ENCODE measurements at regions not wholly inside any gene's neighbourhood (a gene's known extent, or its start where the extent isn't known, plus 50 kb on each side); places are given as distances from the start of the nearest gene placed in this dataset.

GRCh38 chr13:29957320-29957719 is 106.9 kb upstream of the UBL3 start:
- DNase-seq (ENCODE audit: low spot score) (no peak), FAIRE-seq (no peak)

GRCh38 chr13:29956853-29957252 is 106.4 kb upstream of the UBL3 start:
- DNase-seq (ENCODE audit: low spot score): no peak
- FAIRE-seq: no peak

- DNase-seq (ENCODE audit: low spot score) (no peak), FAIRE-seq (no peak)
Observed at GRCh38 chr13:29955137-29955650, 104.8 kb upstream of the UBL3 start.

GRCh38 chr13:29954082-29955028 is 103.9 kb upstream of the UBL3 start:
- no peak for DNase-seq (ENCODE audit: low spot score)
- FAIRE-seq: no peak

GRCh38 chr13:29953542-29953941 is 103.1 kb upstream of the UBL3 start:
- DNase-seq (ENCODE audit: low spot score) (no peak), FAIRE-seq (no peak)

- DNase-seq (ENCODE audit: low spot score): no peak
Observed at GRCh38 chr13:29952245-29952644, 101.8 kb upstream of the UBL3 start.

GRCh38 chr13:29948791-29949190 is 98.4 kb upstream of the UBL3 start:
- FAIRE-seq (no peak), DNase-seq (ENCODE audit: low spot score) (no peak)

More at GRCh38 chr13:29952245-29952644, 101.8 kb upstream of the UBL3 start:
- FAIRE-seq: no peak

- FAIRE-seq (no peak), DNase-seq (ENCODE audit: low spot score) (no peak)
Observed at GRCh38 chr13:29948244-29948643, 97.8 kb upstream of the UBL3 start.

- FAIRE-seq (no peak), DNase-seq (ENCODE audit: low spot score) (no peak)
Observed at GRCh38 chr13:29947839-29948238, 97.4 kb upstream of the UBL3 start.

- no peak for FAIRE-seq
- no peak for DNase-seq (ENCODE audit: low spot score)
Observed at GRCh38 chr13:29946093-29946492, 95.7 kb upstream of the UBL3 start.

- DNase-seq (ENCODE audit: low spot score) (no peak), FAIRE-seq (no peak)
Observed at GRCh38 chr13:29943686-29944085, 93.3 kb upstream of the UBL3 start.

- DNase-seq (ENCODE audit: low spot score) (no peak), FAIRE-seq (no peak)
Observed at GRCh38 chr13:29943273-29943672, 92.9 kb upstream of the UBL3 start.

- FAIRE-seq: no peak
- no peak for DNase-seq (ENCODE audit: low spot score)
Observed at GRCh38 chr13:29940715-29941114, 90.3 kb upstream of the UBL3 start.

GRCh38 chr13:29939158-29939557 is 88.7 kb upstream of the UBL3 start:
- DNase-seq (ENCODE audit: low spot score) (no peak), FAIRE-seq (no peak)

- DNase-seq (ENCODE audit: low spot score): no peak
- FAIRE-seq: no peak
Observed at GRCh38 chr13:29937841-29938240, 87.4 kb upstream of the UBL3 start.

- FAIRE-seq: no peak
- DNase-seq (ENCODE audit: low spot score): no peak
Observed at GRCh38 chr13:29937379-29937778, 87.0 kb upstream of the UBL3 start.

- DNase-seq (ENCODE audit: low spot score) (no peak), FAIRE-seq (no peak)
Observed at GRCh38 chr13:29936956-29937355, 86.5 kb upstream of the UBL3 start.

- DNase-seq (ENCODE audit: low spot score) (no peak), FAIRE-seq (no peak)
Observed at GRCh38 chr13:29936051-29936813, 85.8 kb upstream of the UBL3 start.

- no peak for FAIRE-seq
- no peak for DNase-seq (ENCODE audit: low spot score)
Observed at GRCh38 chr13:29935309-29935981, 85.0 kb upstream of the UBL3 start.

- DNase-seq (ENCODE audit: low spot score) (no peak), FAIRE-seq (no peak)
Observed at GRCh38 chr13:29934531-29935308, 84.3 kb upstream of the UBL3 start.

GRCh38 chr13:29933401-29933800 is 83.0 kb upstream of the UBL3 start:
- FAIRE-seq (no peak), DNase-seq (ENCODE audit: low spot score) (no peak)

Measured in urothelium cell line (cell line).